ENCODE measurements at regions not wholly inside any gene's neighbourhood (a gene's known extent, or its start where the extent isn't known, plus 50 kb on each side); places are given as distances from the start of the nearest gene placed in this dataset.

GRCh38 chr6:6907286-6907685 is 200.5 kb upstream of the RREB1 start:
- TF ChIP-seq FOXM1 (IDR thresholded peaks at IDR 0.05; ENCODE audit: borderline replicate concordance, low read depth) (no peak), TCF12 (IDR thresholded peaks at IDR 0.05; ENCODE audit: low read depth) (no peak), NFIC (IDR thresholded peaks at IDR 0.05) (no peak), MAX (IDR thresholded peaks at IDR 0.05) (no peak), CEBPB (IDR thresholded peaks at IDR 0.05) (no peak), EGR1 (IDR thresholded peaks at IDR 0.05) (no peak)

Data from Ishikawa (cell line).